GM12878 (cell line): ENCODE measurements at regions not wholly inside any gene's neighbourhood (a gene's known extent, or its start where the extent isn't known, plus 50 kb on each side); places are given as distances from the start of the nearest gene placed in this dataset.

Experiments used
- ASH2L ChIP-seq: fragments of 300-600, 200-600 bp; sonication (generic); IDR thresholded peaks from 2 replicates; pipeline ENCODE4 v1.6.1; 2017; ENCODE audit warnings: low read depth, mild to moderate bottlenecking, borderline replicate concordance
- BCL11A ChIP-seq: IDR thresholded peaks from 2 replicates; pipeline ENCODE4 v1.6.1; 2011; ENCODE audit warnings: low read depth, low read length
- POLR2AphosphoS5 ChIP-seq: IDR thresholded peaks from 2 replicates; pipeline ENCODE4 v1.6.1; 2011; ENCODE audit warnings: mild to moderate bottlenecking, low read length, inconsistent platforms
- RELA ChIP-seq: fragments of 450-650 bp; IDR thresholded peaks from 2 replicates; pipeline ENCODE4 v1.8.0; 2014; ENCODE audit warnings: borderline replicate concordance; ENCODE audit not compliant: partially characterized antibody
- TF ChIP-seq, protein P1 (sequence below), 3 experiments: IDR thresholded peaks in 2 of 3; conservative IDR thresholded peaks in 1 of 3; 2 replicates each; pipeline ENCODE4 v1.5.1; 2011; ENCODE audit warnings: low read depth in 3 of 3, low read length in 3 of 3, mild to moderate bottlenecking in 3 of 3, control low read depth in 2 of 3, moderate library complexity in 2 of 3, inconsistent platforms in 1 of 3, mixed read lengths in 1 of 3; ENCODE audit not compliant: control insufficient read depth in 2 of 3, insufficient read depth in 1 of 3; ENCODE audit errors: extremely low read depth in 1 of 3

GRCh38 chr20:40317156-40317790 is 371.8 kb downstream of the MAFB start:
- TF ChIP-seq BCL11A, result no peak
- TF ChIP-seq, protein P1, sequence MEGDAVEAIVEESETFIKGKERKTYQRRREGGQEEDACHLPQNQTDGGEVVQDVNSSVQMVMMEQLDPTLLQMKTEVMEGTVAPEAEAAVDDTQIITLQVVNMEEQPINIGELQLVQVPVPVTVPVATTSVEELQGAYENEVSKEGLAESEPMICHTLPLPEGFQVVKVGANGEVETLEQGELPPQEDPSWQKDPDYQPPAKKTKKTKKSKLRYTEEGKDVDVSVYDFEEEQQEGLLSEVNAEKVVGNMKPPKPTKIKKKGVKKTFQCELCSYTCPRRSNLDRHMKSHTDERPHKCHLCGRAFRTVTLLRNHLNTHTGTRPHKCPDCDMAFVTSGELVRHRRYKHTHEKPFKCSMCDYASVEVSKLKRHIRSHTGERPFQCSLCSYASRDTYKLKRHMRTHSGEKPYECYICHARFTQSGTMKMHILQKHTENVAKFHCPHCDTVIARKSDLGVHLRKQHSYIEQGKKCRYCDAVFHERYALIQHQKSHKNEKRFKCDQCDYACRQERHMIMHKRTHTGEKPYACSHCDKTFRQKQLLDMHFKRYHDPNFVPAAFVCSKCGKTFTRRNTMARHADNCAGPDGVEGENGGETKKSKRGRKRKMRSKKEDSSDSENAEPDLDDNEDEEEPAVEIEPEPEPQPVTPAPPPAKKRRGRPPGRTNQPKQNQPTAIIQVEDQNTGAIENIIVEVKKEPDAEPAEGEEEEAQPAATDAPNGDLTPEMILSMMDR (IDR thresholded peaks at IDR 0.05 in 2 of 3, conservative IDR thresholded peaks at IDR 0.05 in 1 of 3; ENCODE audit: control insufficient read depth in 2 of 3, extremely low read depth in 1 of 3, insufficient read depth in 1 of 3, low read depth in 3 of 3, low read length in 3 of 3), result no peak
- no peak for TF ChIP-seq ASH2L
- TF ChIP-seq RELA, result no peak
- no peak for TF ChIP-seq POLR2AphosphoS5
